Lower leg skin (tissue), 3 donors: ENCODE measurements at regions not wholly inside any gene's neighbourhood (a gene's known extent, or its start where the extent isn't known, plus 50 kb on each side); places are given as distances from the start of the nearest gene placed in this dataset.

Experiments
- CTCF ChIP-seq, 3 donors: fragments of 450-650 bp; IDR thresholded peaks; one replicate each; pipeline ENCODE4 v1.5.1; 2016; ENCODE audit warnings: antibody characterized with exemption in 3 of 3, mild to moderate bottlenecking in 3 of 3, moderate library complexity in 2 of 3
- POLR2A ChIP-seq, 2 donors: fragments of 450-650 bp; IDR thresholded peaks; one replicate each; pipeline ENCODE4 v1.6.1; 2016 to 2017; ENCODE audit warnings: antibody characterized with exemption in 2 of 2, mild to moderate bottlenecking in 1 of 2, moderate library complexity in 1 of 2

GRCh38 chr3:158925021-158925420, 123.2 kb downstream of the MFSD1 start:
- TF ChIP-seq CTCF (IDR thresholded peaks at IDR 0.05) (no peak), POLR2A (IDR thresholded peaks at IDR 0.05) (no peak)
